DND-41 (cell line): ENCODE measurements at regions not wholly inside any gene's neighbourhood (a gene's known extent, or its start where the extent isn't known, plus 50 kb on each side); places are given as distances from the start of the nearest gene placed in this dataset.

Experiments
- CTCF ChIP-seq: IDR thresholded peaks from 2 replicates; pipeline ENCODE4 v1.5.1; 2012; ENCODE audit warnings: borderline replicate concordance, low read length, moderate library complexity, mild to moderate bottlenecking; ENCODE audit not compliant: poor library complexity, severe bottlenecking; ENCODE audit errors: extremely low read depth
- EZH2 ChIP-seq: IDR thresholded peaks from 3 replicates; pipeline ENCODE4 v1.6.1; 2012; ENCODE audit warnings: borderline replicate concordance, low read depth, mild to moderate bottlenecking, moderate library complexity, low read length, inconsistent platforms; ENCODE audit not compliant: severe bottlenecking

- TF ChIP-seq CTCF = no peak
- no peak for TF ChIP-seq EZH2
Measured at GRCh38 chr11:47917599-47918369, 62.6 kb upstream of the PTPRJ start.
